ENCODE measurements at regions not wholly inside any gene's neighbourhood (a gene's known extent, or its start where the extent isn't known, plus 50 kb on each side); places are given as distances from the start of the nearest gene placed in this dataset.

DNA sequence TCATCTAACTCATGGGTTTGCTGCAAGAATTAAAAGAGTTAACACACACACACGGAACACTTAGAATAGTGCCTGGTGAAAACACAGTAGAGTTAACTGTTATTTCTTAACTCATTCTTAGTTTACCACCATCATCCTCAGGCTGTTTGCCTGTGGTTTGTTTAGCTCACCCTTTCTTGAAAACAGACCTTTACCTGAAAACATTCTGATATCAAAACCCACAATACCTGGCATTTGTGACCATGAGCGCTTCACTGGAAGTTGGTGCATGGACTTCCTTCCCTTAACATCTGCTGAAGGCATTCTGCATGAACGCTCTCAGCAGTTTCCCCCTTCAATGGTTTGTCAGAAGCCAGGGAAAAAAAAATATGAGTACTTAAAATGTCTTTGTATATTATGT is 256.0 kb downstream of the ETS1 start:
- no peak for DNase-seq (ENCODE audit: low read depth)
- TF ChIP-seq, protein P1, sequence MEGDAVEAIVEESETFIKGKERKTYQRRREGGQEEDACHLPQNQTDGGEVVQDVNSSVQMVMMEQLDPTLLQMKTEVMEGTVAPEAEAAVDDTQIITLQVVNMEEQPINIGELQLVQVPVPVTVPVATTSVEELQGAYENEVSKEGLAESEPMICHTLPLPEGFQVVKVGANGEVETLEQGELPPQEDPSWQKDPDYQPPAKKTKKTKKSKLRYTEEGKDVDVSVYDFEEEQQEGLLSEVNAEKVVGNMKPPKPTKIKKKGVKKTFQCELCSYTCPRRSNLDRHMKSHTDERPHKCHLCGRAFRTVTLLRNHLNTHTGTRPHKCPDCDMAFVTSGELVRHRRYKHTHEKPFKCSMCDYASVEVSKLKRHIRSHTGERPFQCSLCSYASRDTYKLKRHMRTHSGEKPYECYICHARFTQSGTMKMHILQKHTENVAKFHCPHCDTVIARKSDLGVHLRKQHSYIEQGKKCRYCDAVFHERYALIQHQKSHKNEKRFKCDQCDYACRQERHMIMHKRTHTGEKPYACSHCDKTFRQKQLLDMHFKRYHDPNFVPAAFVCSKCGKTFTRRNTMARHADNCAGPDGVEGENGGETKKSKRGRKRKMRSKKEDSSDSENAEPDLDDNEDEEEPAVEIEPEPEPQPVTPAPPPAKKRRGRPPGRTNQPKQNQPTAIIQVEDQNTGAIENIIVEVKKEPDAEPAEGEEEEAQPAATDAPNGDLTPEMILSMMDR (conservative IDR thresholded peaks at IDR 0.05; ENCODE audit: low read length): no peak
- no peak overlapping the region for H3K4me3 ChIP-seq (ENCODE audit: low read length)

DNA sequence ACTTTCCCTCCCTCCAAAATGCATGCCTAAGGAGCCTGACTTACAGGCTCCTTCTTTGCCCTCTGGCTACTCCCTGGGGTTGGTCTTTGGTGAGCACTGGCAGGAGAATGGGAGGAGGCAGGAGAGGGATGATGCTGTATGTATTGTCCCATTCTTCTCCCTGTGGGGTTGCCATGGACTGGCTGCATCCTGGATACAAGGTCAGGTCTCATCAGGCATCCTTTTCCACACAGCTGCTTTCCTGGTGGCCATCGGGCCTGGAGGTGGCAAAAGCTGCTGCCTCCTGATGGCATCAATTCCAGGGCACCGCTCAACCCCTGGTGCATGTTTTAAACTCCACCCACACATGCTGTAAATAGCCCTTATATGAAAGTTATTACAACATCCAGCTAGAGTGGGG is 257.2 kb downstream of the ETS1 start:
- H3K4me3 ChIP-seq (ENCODE audit: low read length): no peak overlapping the region
- no peak for DNase-seq (ENCODE audit: low read depth)
- TF ChIP-seq, protein P1 (conservative IDR thresholded peaks at IDR 0.05; ENCODE audit: low read length): no peak

DNA sequence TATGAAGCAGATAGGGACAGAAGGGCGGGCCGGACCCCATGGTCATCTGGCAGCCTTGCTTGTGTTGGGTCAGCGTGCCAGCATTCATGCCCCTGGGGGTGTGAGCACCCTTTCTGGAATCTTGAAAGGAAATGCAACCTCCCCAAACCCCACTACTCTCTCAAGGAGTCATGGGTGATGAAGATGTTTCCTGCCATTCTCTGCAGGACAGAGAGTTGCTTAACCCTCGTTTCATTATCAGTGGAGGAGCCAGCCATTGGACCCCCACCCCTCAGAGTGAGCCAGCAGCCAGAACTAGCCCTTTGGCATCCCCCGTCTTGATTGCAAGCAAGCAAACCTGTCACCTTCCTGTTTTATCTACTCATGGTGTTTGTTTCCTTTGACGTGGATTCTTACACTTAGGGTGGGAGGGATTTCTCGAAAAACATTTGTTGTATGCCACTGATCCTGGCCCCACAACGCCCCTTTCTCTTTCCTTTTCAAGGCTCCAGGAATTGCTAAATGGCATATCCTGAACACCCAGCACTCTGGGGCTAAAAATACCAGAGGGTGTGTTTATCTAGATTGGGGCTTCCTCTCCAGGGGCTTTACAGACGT is 258.3 kb downstream of the ETS1 start:
- H3K4me3 ChIP-seq (ENCODE audit: low read length): no peak overlapping the region
- DNase-seq (ENCODE audit: low read depth): no peak
- TF ChIP-seq, protein P1 (conservative IDR thresholded peaks at IDR 0.05; ENCODE audit: low read length): no peak

DNA sequence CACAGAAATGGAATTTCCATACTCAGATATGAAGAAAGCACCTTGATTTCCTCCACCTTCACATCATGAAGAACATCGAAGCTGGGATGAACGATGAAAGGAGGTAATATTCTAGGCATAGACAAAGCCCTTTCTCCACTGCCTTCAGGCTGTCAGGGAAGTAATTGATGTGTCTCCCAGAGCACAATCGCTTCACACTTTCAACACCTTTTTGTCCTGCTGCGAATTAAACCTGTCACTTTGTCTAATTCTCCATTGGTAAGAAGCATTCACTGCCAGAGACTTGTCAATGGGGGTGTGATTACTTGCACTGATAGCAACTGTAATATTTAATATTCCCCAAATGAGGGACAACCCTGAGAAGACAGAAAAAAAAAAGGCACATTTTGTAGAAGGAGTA is 260.1 kb downstream of the ETS1 start:
- TF ChIP-seq, protein P1 (conservative IDR thresholded peaks at IDR 0.05; ENCODE audit: low read length): no peak
- no peak overlapping the region for H3K4me3 ChIP-seq (ENCODE audit: low read length)
- no peak for DNase-seq (ENCODE audit: low read depth)

DNA sequence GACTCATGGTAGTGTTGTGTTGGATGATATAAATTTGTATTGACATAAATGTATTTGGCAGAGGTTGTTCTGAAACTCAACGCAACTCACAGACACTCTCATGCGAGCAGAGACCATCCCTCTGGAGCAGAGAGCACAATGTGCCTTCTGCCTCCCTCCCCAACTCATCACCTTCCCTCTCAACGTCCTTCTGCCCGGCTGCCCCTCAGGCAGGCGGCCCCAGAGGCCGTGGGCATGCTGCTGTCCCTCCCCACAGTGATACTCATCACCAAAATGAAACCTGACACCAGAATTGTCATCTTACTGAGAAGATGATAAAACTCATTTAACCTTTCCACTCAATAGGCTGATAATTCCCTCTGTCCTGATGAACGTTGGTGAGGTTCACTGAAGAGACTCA is 260.6 kb downstream of the ETS1 start:
- H3K4me3 ChIP-seq (ENCODE audit: low read length): no peak overlapping the region
- TF ChIP-seq, protein P1 (conservative IDR thresholded peaks at IDR 0.05; ENCODE audit: low read length): no peak
- DNase-seq (ENCODE audit: low read depth): no peak

DNA sequence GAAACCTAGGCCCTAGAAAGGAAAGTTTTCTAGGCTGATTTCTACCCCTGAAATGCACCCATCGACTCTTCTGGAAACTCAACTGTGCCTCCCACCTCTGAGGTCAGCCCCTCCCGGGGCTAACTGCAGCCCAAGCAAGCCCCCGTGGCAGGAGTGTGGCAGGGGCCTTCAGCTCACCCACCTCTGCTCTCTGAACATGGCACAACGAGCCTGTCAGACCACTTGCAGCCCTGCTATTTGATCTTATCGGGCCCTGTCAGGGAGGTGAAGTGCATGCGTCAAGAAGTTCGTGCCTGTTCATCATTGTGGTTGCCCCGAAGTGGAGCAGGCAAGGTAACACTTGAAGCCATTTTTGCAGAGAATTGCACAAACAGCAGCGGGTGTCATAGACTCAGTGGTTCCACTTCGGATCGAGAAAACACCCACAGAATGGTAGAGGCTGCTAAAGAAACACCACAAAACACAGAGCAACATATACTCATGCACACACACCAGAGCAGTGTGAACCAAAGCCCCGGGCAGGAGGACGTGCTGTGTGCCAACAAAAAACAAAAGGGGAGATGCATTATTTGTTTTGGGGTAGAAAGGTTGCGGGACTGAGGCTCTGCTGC is 262.7 kb downstream of the ETS1 start:
- no peak overlapping the region for H3K4me3 ChIP-seq (ENCODE audit: low read length)
- no peak for DNase-seq (ENCODE audit: low read depth)
- TF ChIP-seq, protein P1 (conservative IDR thresholded peaks at IDR 0.05; ENCODE audit: low read length): no peak

DNA sequence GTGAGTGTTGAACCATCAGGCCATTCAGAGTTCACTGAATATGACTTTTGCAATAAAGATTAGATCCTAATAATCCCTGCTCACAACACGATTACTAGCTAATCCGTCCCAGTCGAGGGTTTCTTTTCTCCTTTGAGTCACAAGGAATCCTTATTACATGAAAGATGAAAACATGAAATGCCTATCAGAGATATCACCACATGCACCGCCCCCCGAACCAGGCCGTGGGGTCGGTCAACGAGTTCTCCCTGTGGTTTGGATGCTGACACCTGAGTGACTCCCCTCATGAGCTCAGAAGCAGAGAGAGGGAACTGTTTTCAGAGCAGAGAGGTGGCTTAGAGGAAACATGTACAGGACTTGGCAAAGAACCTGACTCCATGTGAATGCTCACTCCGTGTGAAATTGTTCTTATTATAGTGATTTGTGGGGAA is 263.3 kb downstream of the ETS1 start:
- TF ChIP-seq, protein P1 (conservative IDR thresholded peaks at IDR 0.05; ENCODE audit: low read length): no peak
- no peak overlapping the region for H3K4me3 ChIP-seq (ENCODE audit: low read length)
- no peak for DNase-seq (ENCODE audit: low read depth)
